NCI-H524 treated with DMSO at 0.1 percent for 48 hours (cell line): ENCODE measurements at regions not wholly inside any gene's neighbourhood (a gene's known extent, or its start where the extent isn't known, plus 50 kb on each side); places are given as distances from the start of the nearest gene placed in this dataset.

ENCODE experiments used
- DNase-seq: peaks from one replicate; lab custom pipeline; 2025; lab: John Stamatoyannopoulos, UW

- no peak for DNase-seq
Observed at GRCh38 chr4:171759274-171759673, 53.9 kb upstream of the GALNTL6 start.

GRCh38 chr4:171751538-171751937, 61.7 kb upstream of the GALNTL6 start:
- no peak for DNase-seq

- no peak for DNase-seq
Observed at GRCh38 chr4:171746418-171746817, 66.8 kb upstream of the GALNTL6 start.

GRCh38 chr4:171742436-171742835, 70.8 kb upstream of the GALNTL6 start:
- no peak for DNase-seq

GRCh38 chr4:171727185-171727584, 86.0 kb upstream of the GALNTL6 start:
- DNase-seq: no peak

- no peak for DNase-seq
Observed at GRCh38 chr4:171721937-171722336, 91.3 kb upstream of the GALNTL6 start.

- DNase-seq: no peak
Observed at GRCh38 chr4:171719691-171720090, 93.5 kb upstream of the GALNTL6 start.

GRCh38 chr4:171718665-171719064, 94.5 kb upstream of the GALNTL6 start:
- DNase-seq: no peak

- DNase-seq: no peak
Observed at GRCh38 chr4:171718069-171718468, 95.1 kb upstream of the GALNTL6 start.

- no peak for DNase-seq
Observed at GRCh38 chr4:171717231-171717741, 95.9 kb upstream of the GALNTL6 start.

GRCh38 chr4:171715973-171716372, 97.2 kb upstream of the GALNTL6 start:
- DNase-seq: no peak

- no peak for DNase-seq
Observed at GRCh38 chr4:171714791-171715454, 98.3 kb upstream of the GALNTL6 start.

GRCh38 chr4:171710743-171711142, 102.5 kb upstream of the GALNTL6 start:
- DNase-seq: no peak

GRCh38 chr4:171676555-171677215, 136.5 kb upstream of the GALNTL6 start:
- DNase-seq: no peak

GRCh38 chr4:171674781-171675180, 138.4 kb upstream of the GALNTL6 start:
- no peak for DNase-seq

GRCh38 chr4:171668403-171668802, 144.8 kb upstream of the GALNTL6 start:
- DNase-seq: no peak

- no peak for DNase-seq
Observed at GRCh38 chr4:171667906-171668305, 145.3 kb upstream of the GALNTL6 start.

- no peak for DNase-seq
Observed at GRCh38 chr4:171651071-171651470, 162.1 kb upstream of the GALNTL6 start.

GRCh38 chr4:171650543-171650942, 162.7 kb upstream of the GALNTL6 start:
- no peak for DNase-seq

GRCh38 chr4:171648926-171649325, 164.3 kb upstream of the GALNTL6 start:
- DNase-seq: no peak

- no peak for DNase-seq
Observed at GRCh38 chr4:171646984-171647383, 166.2 kb upstream of the GALNTL6 start.

- DNase-seq: no peak
Observed at GRCh38 chr4:171644430-171645057, 168.7 kb upstream of the GALNTL6 start.

- no peak for DNase-seq
Observed at GRCh38 chr4:171639540-171639939, 173.7 kb upstream of the GALNTL6 start.
